A549 (cell line): ENCODE measurements at regions not wholly inside any gene's neighbourhood (a gene's known extent, or its start where the extent isn't known, plus 50 kb on each side); places are given as distances from the start of the nearest gene placed in this dataset.

ENCODE experiments used
- ATAC-seq, 2 experiments: fragments of 200-7000 bp in 1 of 2; fragments of >200 bp in 1 of 2; cut with Nextera tagmentation in 1 of 2; cut with Tn5 transposase in 1 of 2; 3 replicates each; pipeline versions ENCODE4 v1.8.0 to v1.9.1; 2018 to 2020; ENCODE audit warnings: mild to moderate bottlenecking in 1 of 2, moderate library complexity in 1 of 2
- CTCF ChIA-PET: fragments of 300-600 bp; sonication (Branson Sonifier 250); formaldehyde crosslinking; extraction: SDS; loops from one replicate; lab custom pipeline; 2021; ENCODE audit warnings: antibody characterized with exemption, inconsistent platforms; lab: Yijun Ruan, JAX
- POLR2A ChIA-PET: fragments of 350-600 bp; formaldehyde crosslinking; extraction: SDS; loops from one replicate; lab custom pipeline; 2021; ENCODE audit warnings: antibody characterized with exemption, inconsistent platforms; lab: Yijun Ruan, JAX
- DNase-seq, 2 experiments: peaks; one replicate each; pipeline versions ENCODE4 v3.0.0 to v3.0.0-alpha.2; 2011 to 2016; ENCODE audit warnings: low read depth in 1 of 2, low spot score in 1 of 2
- FAIRE-seq: peaks from 2 replicates; lab custom pipeline; 2011; peaks lifted over from hg19 to GRCh38; lab: Jason Lieb, UNC
- H3K27ac ChIP-seq, 2 experiments: fragments of >200 bp; sonication (Bioruptor Twin); formaldehyde crosslinking; 3 replicates each; pipeline ENCODE4 v1.5.1; 2016 to 2017
- H3K4me1 ChIP-seq: fragments of >200 bp; sonication (Bioruptor Twin); formaldehyde crosslinking; 3 replicates; pipeline ENCODE4 v1.6.1; 2016
- H3K4me2 ChIP-seq: fragments of >200 bp; sonication (Bioruptor Twin); formaldehyde crosslinking; 3 replicates; pipeline ENCODE4 v1.6.1; 2016
- H3K4me3 ChIP-seq: fragments of >200 bp; sonication (Bioruptor Twin); formaldehyde crosslinking; 3 replicates; pipeline ENCODE4 v1.5.1; 2016
- H3K9me3 ChIP-seq: fragments of >200 bp; sonication (Bioruptor Twin); formaldehyde crosslinking; 3 replicates; pipeline ENCODE4 v1.6.1; 2016
- BCL3 ChIP-seq: fragments of >200 bp; sonication (Bioruptor Twin); formaldehyde crosslinking; IDR thresholded peaks from 3 replicates; pipeline ENCODE4 v1.6.1; 2016
- CBX2 ChIP-seq: fragments of 200-600 bp; sonication (generic); IDR thresholded peaks from 2 replicates; pipeline ENCODE4 v1.6.1; 2016; ENCODE audit warnings: low read depth, mild to moderate bottlenecking, borderline replicate concordance
- CHD4 ChIP-seq: fragments of 200-600 bp; sonication (generic); IDR thresholded peaks from 2 replicates; pipeline ENCODE4 v1.6.1; 2016; ENCODE audit warnings: antibody characterized with exemption, mild to moderate bottlenecking, borderline replicate concordance
- EHF ChIP-seq: fragments of 250-450 bp; sonication (Bioruptor Pico); IDR thresholded peaks from 2 replicates; pipeline ENCODE4 v1.5.0; 2020; ENCODE audit warnings: mild to moderate bottlenecking
- EHMT2 ChIP-seq: fragments of 200-600 bp; sonication (generic); IDR thresholded peaks from 2 replicates; pipeline ENCODE4 v1.6.1; 2016; ENCODE audit warnings: antibody characterized with exemption, low read depth, mild to moderate bottlenecking, moderate library complexity
- ESRRA ChIP-seq: fragments of 150-350 bp; IDR thresholded peaks from 2 replicates; pipeline ENCODE4 v1.6.1; 2014; ENCODE audit warnings: mild to moderate bottlenecking, low read length, borderline replicate concordance
- FOSL2 ChIP-seq, 2 experiments: fragments of 450-650 bp in 1 of 2; fragments of >200 bp in 1 of 2; sonication (Bioruptor Twin) in 1 of 2; formaldehyde crosslinking; IDR thresholded peaks; 2 replicates each; pipeline versions ENCODE4 v1.5.0 to v1.6.1; 2016 to 2020; ENCODE audit warnings: mild to moderate bottlenecking in 1 of 2, moderate library complexity in 1 of 2
- JUNB ChIP-seq: fragments of >200 bp; sonication (Bioruptor Twin); formaldehyde crosslinking; IDR thresholded peaks from 2 replicates; pipeline ENCODE4 v1.6.1; 2016
- KDM1A ChIP-seq: fragments of 200-600 bp; sonication (generic); IDR thresholded peaks from 2 replicates; pipeline ENCODE4 v1.6.1; 2016; ENCODE audit warnings: low read depth, mild to moderate bottlenecking
- NFE2L2 ChIP-seq: fragments of 150-350 bp; conservative IDR thresholded peaks from 2 replicates; pipeline ENCODE4 v1.6.1; 2014; ENCODE audit warnings: low read length
- PHF8 ChIP-seq: fragments of 200-600 bp; sonication (generic); IDR thresholded peaks from 2 replicates; pipeline ENCODE4 v1.6.1; 2016; ENCODE audit warnings: low read depth, mild to moderate bottlenecking, antibody characterized with exemption, moderate library complexity, borderline replicate concordance
- REST ChIP-seq: fragments of 200-600 bp; sonication (generic); IDR thresholded peaks from 2 replicates; pipeline ENCODE4 v1.6.1; 2016; ENCODE audit warnings: antibody characterized with exemption, mild to moderate bottlenecking, moderate library complexity
- SMC3 ChIP-seq: fragments of >200 bp; sonication (Bioruptor Twin); formaldehyde crosslinking; IDR thresholded peaks from 3 replicates; pipeline ENCODE4 v1.6.1; 2018; ENCODE audit warnings: inconsistent platforms
- TFCP2L1 ChIP-seq: fragments of 250-450 bp; sonication (Bioruptor Pico); IDR thresholded peaks from 2 replicates; pipeline ENCODE4 v1.5.0; 2021; ENCODE audit warnings: mild to moderate bottlenecking
- WGBS: methylation state at CpG from one replicate; pipeline ENCODE4 v1.1.6; 2017; ENCODE audit errors: missing lambda C conversion rate; 5-methylcytosine and 5-hydroxymethylcytosine counted together

GRCh38 chr1:221032204-221032585 lies 153.0 kb downstream of the HLX start:
- no peak overlapping the region for H3K4me3 ChIP-seq
- no peak for TF ChIP-seq REST
- no peak for TF ChIP-seq CHD4
- TF ChIP-seq JUNB, result no peak
- no peak for TF ChIP-seq EHF (CRISPR knock-in tag)
- TF ChIP-seq ESRRA, result no peak
- no peak for TF ChIP-seq NFE2L2
- no peak for TF ChIP-seq BCL3
- no peak for TF ChIP-seq PHF8
- TF ChIP-seq SMC3, result no peak
- H3K4me1 ChIP-seq, result peaks cover 13% of the 10 kb centered on the region; the same call in 2 of the 3 replicates
- no peaks in the 10 kb centered on the region for H3K9me3 ChIP-seq
- H3K4me2 ChIP-seq, result no peak overlapping the region
- H3K27ac ChIP-seq, result no peak overlapping the region
- ATAC-seq (no peak), DNase-seq (no peak), FAIRE-seq (no peak)
- ChIA-PET CTCF (no interaction called here), POLR2A (no interaction called here)

- WGBS, result 57% methylated on average over 2 of the region's 2 CpGs
- Histone ChIP-seq H3K4me3 (no peak overlapping the region), H3K4me2 (no peak overlapping the region), H3K9me3 (no peaks in the 10 kb centered on the region), H3K27ac (no peak overlapping the region), H3K4me1 (peaks cover 13% of the 10 kb centered on the region; the same call in 2 of the 3 replicates)
- no peak for TF ChIP-seq EHMT2
- TF ChIP-seq CBX2, result no peak
- no peak for TF ChIP-seq TFCP2L1 (CRISPR knock-in tag)
- no peak for TF ChIP-seq FOSL2 (IDR thresholded peaks at IDR 0.05)
- TF ChIP-seq FOSL2 (CRISPR knock-in tag; IDR thresholded peaks at IDR 0.05), result peak; percentile 42; the same call in 1 of the 2 replicates
- ATAC-seq (no peak), FAIRE-seq (no peak), DNase-seq (no peak)
- CTCF ChIA-PET, result interaction anchor here (1.0 to 1.4 kb wide), 2 partner anchors 171 to 403 kb away, joined by 3 to 4 read pairs; no protein-coding TSS in a partner anchor
- POLR2A ChIA-PET, result no interaction called here
Observed at GRCh38 chr1:221032637-221033280, 153.5 kb downstream of the HLX start.

GRCh38 chr1:221035662-221036153 lies 156.5 kb downstream of the HLX start:
- CTCF ChIA-PET, result interaction anchor here (2.3 kb wide), 1 partner anchor 10 kb away, joined by 7 read pairs; no protein-coding TSS in a partner anchor

More at GRCh38 chr1:221035662-221036153, 156.5 kb downstream of the HLX start:
- FAIRE-seq (no peak), DNase-seq (peak in 1 of 2 experiments; percentile 51), ATAC-seq (peak; percentile 42 to 71; a peak in 4 of 6 replicates)
- Histone ChIP-seq H3K9me3 (no peaks in the 10 kb centered on the region), H3K4me2 (peak overlapping the region; percentile 54), H3K27ac (peak overlapping the region in 1 of 2 experiments; percentile 16; a peak in 1 of 6 replicates), H3K4me3 (no peak overlapping the region), H3K4me1 (peaks cover 13% of the 10 kb centered on the region; the same call in 2 of the 3 replicates)
- no peak for TF ChIP-seq KDM1A
- TF ChIP-seq FOSL2 (IDR thresholded peaks at IDR 0.05), result no peak
- peak; percentile 43 for TF ChIP-seq FOSL2 (CRISPR knock-in tag; IDR thresholded peaks at IDR 0.05)
- 8% methylated on average over 6 of the region's 6 CpGs for WGBS
- POLR2A ChIA-PET, result no interaction called here
